Activated CD8-positive, alpha-beta memory T cell treated with anti-CD3 and anti-CD28 coated beads, Interleukin-2, amount 10 ng/mL, durations not matched to agents 7 days and 5 days (primary cell): ENCODE measurements at regions not wholly inside any gene's neighbourhood (a gene's known extent, or its start where the extent isn't known, plus 50 kb on each side); places are given as distances from the start of the nearest gene placed in this dataset.

Experiments
- ATAC-seq: fragments of 150-1000 bp; cut with Tn5 transposase; one replicate; pipeline ENCODE4 v1.10.0; 2021; ENCODE audit warnings: moderate library complexity
- CTCF ChIA-PET: fragments of 350-600 bp; sonication (Branson Sonifier 250); formaldehyde crosslinking; loops from one replicate; lab custom pipeline; 2021; ENCODE audit warnings: antibody characterized with exemption; lab: Charles Lee
- DNase-seq: peaks from one replicate; pipeline ENCODE4 v3.0.0-alpha.2; 2020
- H3K27ac Mint-ChIP-seq: one replicate; pipeline ENCODE4 v1.8.0; 2021; ENCODE audit warnings: mild to moderate bottlenecking, mixed read lengths
- H3K27me3 Mint-ChIP-seq: one replicate; pipeline ENCODE4 v1.8.0; 2021; ENCODE audit warnings: mixed read lengths
- H3K36me3 Mint-ChIP-seq: one replicate; pipeline ENCODE4 v1.8.0; 2021; ENCODE audit warnings: mild to moderate bottlenecking, mixed read lengths
- H3K4me1 Mint-ChIP-seq: one replicate; pipeline ENCODE4 v1.8.0; 2021; ENCODE audit warnings: mixed read lengths
- H3K4me3 Mint-ChIP-seq: one replicate; pipeline ENCODE4 v1.8.0; 2021; ENCODE audit warnings: mild to moderate bottlenecking, moderate library complexity, mixed read lengths
- H3K9me3 Mint-ChIP-seq: one replicate; pipeline ENCODE4 v1.8.0; 2022; ENCODE audit warnings: low read depth, mixed read lengths

GRCh38 chr15:100714749-100715342 is 112.5 kb downstream of the ASB7 start:
- DNase-seq (no peak), ATAC-seq (no peak)
- H3K27ac Mint-ChIP-seq, result no peak overlapping the region
- no peak overlapping the region for H3K4me3 Mint-ChIP-seq
- no peaks in the 10 kb centered on the region for H3K36me3 Mint-ChIP-seq
- H3K27me3 Mint-ChIP-seq, result no peaks in the 10 kb centered on the region
- CTCF ChIA-PET, result no interaction called here
- H3K4me1 Mint-ChIP-seq, result no peaks in the 10 kb centered on the region
- peaks cover 7% of the 10 kb centered on the region for H3K9me3 Mint-ChIP-seq

GRCh38 chr15:100715571-100716455 is 113.4 kb downstream of the ASB7 start:
- ATAC-seq (no peak), DNase-seq (no peak)
- CTCF ChIA-PET, result interaction anchor here (0.6 kb wide), 1 partner anchor 84 kb away, joined by 3 read pairs; no protein-coding TSS in a partner anchor
- no peaks in the 10 kb centered on the region for H3K27me3 Mint-ChIP-seq
- no peak overlapping the region for H3K4me3 Mint-ChIP-seq
- H3K27ac Mint-ChIP-seq, result no peak overlapping the region
- H3K4me1 Mint-ChIP-seq, result no peaks in the 10 kb centered on the region
- H3K9me3 Mint-ChIP-seq, result no peaks in the 10 kb centered on the region
- H3K36me3 Mint-ChIP-seq, result no peaks in the 10 kb centered on the region

- no peak overlapping the region for H3K4me3 Mint-ChIP-seq
- no peaks in the 10 kb centered on the region for H3K36me3 Mint-ChIP-seq
- H3K27ac Mint-ChIP-seq, result no peak overlapping the region
- CTCF ChIA-PET, result interaction anchor here (0.6 kb wide), 1 partner anchor 83 kb away, joined by 3 read pairs; no protein-coding TSS in a partner anchor
- H3K9me3 Mint-ChIP-seq, result no peaks in the 10 kb centered on the region
- no peaks in the 10 kb centered on the region for H3K27me3 Mint-ChIP-seq
- no peak for ATAC-seq
- H3K4me1 Mint-ChIP-seq, result no peaks in the 10 kb centered on the region
- no peak for DNase-seq
These were observed 114.2 kb downstream of the ASB7 start for GRCh38 chr15:100716456-100717085.

GRCh38 chr15:100717596-100717995 is 115.2 kb downstream of the ASB7 start:
- H3K4me1 Mint-ChIP-seq, result no peaks in the 10 kb centered on the region
- DNase-seq (no peak), ATAC-seq (no peak)
- CTCF ChIA-PET, result no interaction called here
- H3K4me3 Mint-ChIP-seq, result no peak overlapping the region
- H3K27ac Mint-ChIP-seq, result no peak overlapping the region
- no peaks in the 10 kb centered on the region for H3K27me3 Mint-ChIP-seq
- H3K36me3 Mint-ChIP-seq, result no peaks in the 10 kb centered on the region
- no peaks in the 10 kb centered on the region for H3K9me3 Mint-ChIP-seq

- H3K9me3 Mint-ChIP-seq, result no peaks in the 10 kb centered on the region
- H3K4me3 Mint-ChIP-seq, result no peak overlapping the region
- H3K27me3 Mint-ChIP-seq, result peaks cover 5% of the 10 kb centered on the region
- H3K27ac Mint-ChIP-seq, result no peak overlapping the region
- DNase-seq (no peak), ATAC-seq (no peak)
- H3K36me3 Mint-ChIP-seq, result no peaks in the 10 kb centered on the region
- CTCF ChIA-PET, result no interaction called here
- H3K4me1 Mint-ChIP-seq, result no peaks in the 10 kb centered on the region
These were observed 115.9 kb downstream of the ASB7 start for GRCh38 chr15:100718075-100718980.

GRCh38 chr15:100720406-100720967 is 118.1 kb downstream of the ASB7 start:
- Mint-ChIP-seq H3K36me3 (no peaks in the 10 kb centered on the region), H3K9me3 (no peaks in the 10 kb centered on the region), H3K27ac (no peak overlapping the region), H3K27me3 (peaks cover 8% of the 10 kb centered on the region), H3K4me3 (no peak overlapping the region), H3K4me1 (no peaks in the 10 kb centered on the region)
- CTCF ChIA-PET, result no interaction called here
- DNase-seq (no peak), ATAC-seq (no peak)

- Mint-ChIP-seq H3K4me1 (no peaks in the 10 kb centered on the region), H3K27me3 (peaks cover 8% of the 10 kb centered on the region), H3K4me3 (no peak overlapping the region), H3K9me3 (no peaks in the 10 kb centered on the region), H3K27ac (no peak overlapping the region), H3K36me3 (no peaks in the 10 kb centered on the region)
- CTCF ChIA-PET, result interaction anchor here (0.7 kb wide), 1 partner anchor 11 kb away, joined by 3 read pairs; no protein-coding TSS in a partner anchor
- DNase-seq, result peak; percentile 15
- ATAC-seq, result no peak
These were observed 119.6 kb downstream of the ASB7 start for GRCh38 chr15:100721758-100722550.

- Mint-ChIP-seq H3K36me3 (no peaks in the 10 kb centered on the region), H3K27ac (no peak overlapping the region), H3K27me3 (peaks cover 8% of the 10 kb centered on the region), H3K9me3 (no peaks in the 10 kb centered on the region), H3K4me3 (no peak overlapping the region), H3K4me1 (no peaks in the 10 kb centered on the region)
- ATAC-seq (no peak), DNase-seq (peak; percentile 3)
- CTCF ChIA-PET, result interaction anchor here (0.7 kb wide), 1 partner anchor 11 kb away, joined by 3 read pairs; no protein-coding TSS in a partner anchor
These were observed 120.3 kb downstream of the ASB7 start for GRCh38 chr15:100722551-100723314.

GRCh38 chr15:100723315-100723801 is 121.0 kb downstream of the ASB7 start:
- no peaks in the 10 kb centered on the region for H3K4me1 Mint-ChIP-seq
- ATAC-seq, result no peak
- H3K9me3 Mint-ChIP-seq, result no peaks in the 10 kb centered on the region
- DNase-seq, result no peak
- H3K27ac Mint-ChIP-seq, result no peak overlapping the region
- H3K4me3 Mint-ChIP-seq, result no peak overlapping the region
- CTCF ChIA-PET, result no interaction called here
- no peaks in the 10 kb centered on the region for H3K36me3 Mint-ChIP-seq
- peaks cover 8% of the 10 kb centered on the region for H3K27me3 Mint-ChIP-seq

GRCh38 chr15:100725121-100726069 is 123.0 kb downstream of the ASB7 start:
- CTCF ChIA-PET, result no interaction called here
- peaks cover 8% of the 10 kb centered on the region for H3K27me3 Mint-ChIP-seq
- peak; percentile 9 for DNase-seq
- H3K27ac Mint-ChIP-seq, result no peak overlapping the region
- H3K4me3 Mint-ChIP-seq, result no peak overlapping the region
- H3K36me3 Mint-ChIP-seq, result no peaks in the 10 kb centered on the region
- H3K4me1 Mint-ChIP-seq, result no peaks in the 10 kb centered on the region
- no peaks in the 10 kb centered on the region for H3K9me3 Mint-ChIP-seq
- ATAC-seq, result no peak

- H3K36me3 Mint-ChIP-seq, result no peaks in the 10 kb centered on the region
- CTCF ChIA-PET, result no interaction called here
- H3K27me3 Mint-ChIP-seq, result peaks cover 8% of the 10 kb centered on the region
- no peak overlapping the region for H3K4me3 Mint-ChIP-seq
- ATAC-seq (no peak), DNase-seq (no peak)
- H3K4me1 Mint-ChIP-seq, result no peaks in the 10 kb centered on the region
- H3K27ac Mint-ChIP-seq, result no peak overlapping the region
- no peaks in the 10 kb centered on the region for H3K9me3 Mint-ChIP-seq
These were observed 123.7 kb downstream of the ASB7 start for GRCh38 chr15:100726070-100726420.
